ENCODE measurements at regions not wholly inside any gene's neighbourhood (a gene's known extent, or its start where the extent isn't known, plus 50 kb on each side); places are given as distances from the start of the nearest gene placed in this dataset.

GRCh38 chr3:161673866-161674265 lies 177.3 kb downstream of the OTOL1 start:
- TF ChIP-seq, protein P1, sequence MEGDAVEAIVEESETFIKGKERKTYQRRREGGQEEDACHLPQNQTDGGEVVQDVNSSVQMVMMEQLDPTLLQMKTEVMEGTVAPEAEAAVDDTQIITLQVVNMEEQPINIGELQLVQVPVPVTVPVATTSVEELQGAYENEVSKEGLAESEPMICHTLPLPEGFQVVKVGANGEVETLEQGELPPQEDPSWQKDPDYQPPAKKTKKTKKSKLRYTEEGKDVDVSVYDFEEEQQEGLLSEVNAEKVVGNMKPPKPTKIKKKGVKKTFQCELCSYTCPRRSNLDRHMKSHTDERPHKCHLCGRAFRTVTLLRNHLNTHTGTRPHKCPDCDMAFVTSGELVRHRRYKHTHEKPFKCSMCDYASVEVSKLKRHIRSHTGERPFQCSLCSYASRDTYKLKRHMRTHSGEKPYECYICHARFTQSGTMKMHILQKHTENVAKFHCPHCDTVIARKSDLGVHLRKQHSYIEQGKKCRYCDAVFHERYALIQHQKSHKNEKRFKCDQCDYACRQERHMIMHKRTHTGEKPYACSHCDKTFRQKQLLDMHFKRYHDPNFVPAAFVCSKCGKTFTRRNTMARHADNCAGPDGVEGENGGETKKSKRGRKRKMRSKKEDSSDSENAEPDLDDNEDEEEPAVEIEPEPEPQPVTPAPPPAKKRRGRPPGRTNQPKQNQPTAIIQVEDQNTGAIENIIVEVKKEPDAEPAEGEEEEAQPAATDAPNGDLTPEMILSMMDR (IDR thresholded peaks at IDR 0.05), result no peak
- TF ChIP-seq POLR2AphosphoS2 (conservative IDR thresholded peaks at IDR 0.05; ENCODE audit: low read length) (no peak), JUNB (IDR thresholded peaks at IDR 0.05) (no peak), EP300 (IDR thresholded peaks at IDR 0.05) (no peak), FOSB (CRISPR knock-in tag; IDR thresholded peaks at IDR 0.05) (no peak), ZC3H11A (IDR thresholded peaks at IDR 0.05) (no peak), ELK1 (IDR thresholded peaks at IDR 0.05; ENCODE audit: low read depth, low read length) (no peak), BHLHE40 (IDR thresholded peaks at IDR 0.05; ENCODE audit: low read depth, low read length) (no peak), GATA3 (IDR thresholded peaks at IDR 0.05; ENCODE audit: borderline replicate concordance) (no peak)
- TF ChIP-seq, protein P2, sequence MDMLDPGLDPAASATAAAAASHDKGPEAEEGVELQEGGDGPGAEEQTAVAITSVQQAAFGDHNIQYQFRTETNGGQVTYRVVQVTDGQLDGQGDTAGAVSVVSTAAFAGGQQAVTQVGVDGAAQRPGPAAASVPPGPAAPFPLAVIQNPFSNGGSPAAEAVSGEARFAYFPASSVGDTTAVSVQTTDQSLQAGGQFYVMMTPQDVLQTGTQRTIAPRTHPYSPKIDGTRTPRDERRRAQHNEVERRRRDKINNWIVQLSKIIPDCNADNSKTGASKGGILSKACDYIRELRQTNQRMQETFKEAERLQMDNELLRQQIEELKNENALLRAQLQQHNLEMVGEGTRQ (IDR thresholded peaks at IDR 0.05), result no peak
- TF ChIP-seq, protein P3, sequence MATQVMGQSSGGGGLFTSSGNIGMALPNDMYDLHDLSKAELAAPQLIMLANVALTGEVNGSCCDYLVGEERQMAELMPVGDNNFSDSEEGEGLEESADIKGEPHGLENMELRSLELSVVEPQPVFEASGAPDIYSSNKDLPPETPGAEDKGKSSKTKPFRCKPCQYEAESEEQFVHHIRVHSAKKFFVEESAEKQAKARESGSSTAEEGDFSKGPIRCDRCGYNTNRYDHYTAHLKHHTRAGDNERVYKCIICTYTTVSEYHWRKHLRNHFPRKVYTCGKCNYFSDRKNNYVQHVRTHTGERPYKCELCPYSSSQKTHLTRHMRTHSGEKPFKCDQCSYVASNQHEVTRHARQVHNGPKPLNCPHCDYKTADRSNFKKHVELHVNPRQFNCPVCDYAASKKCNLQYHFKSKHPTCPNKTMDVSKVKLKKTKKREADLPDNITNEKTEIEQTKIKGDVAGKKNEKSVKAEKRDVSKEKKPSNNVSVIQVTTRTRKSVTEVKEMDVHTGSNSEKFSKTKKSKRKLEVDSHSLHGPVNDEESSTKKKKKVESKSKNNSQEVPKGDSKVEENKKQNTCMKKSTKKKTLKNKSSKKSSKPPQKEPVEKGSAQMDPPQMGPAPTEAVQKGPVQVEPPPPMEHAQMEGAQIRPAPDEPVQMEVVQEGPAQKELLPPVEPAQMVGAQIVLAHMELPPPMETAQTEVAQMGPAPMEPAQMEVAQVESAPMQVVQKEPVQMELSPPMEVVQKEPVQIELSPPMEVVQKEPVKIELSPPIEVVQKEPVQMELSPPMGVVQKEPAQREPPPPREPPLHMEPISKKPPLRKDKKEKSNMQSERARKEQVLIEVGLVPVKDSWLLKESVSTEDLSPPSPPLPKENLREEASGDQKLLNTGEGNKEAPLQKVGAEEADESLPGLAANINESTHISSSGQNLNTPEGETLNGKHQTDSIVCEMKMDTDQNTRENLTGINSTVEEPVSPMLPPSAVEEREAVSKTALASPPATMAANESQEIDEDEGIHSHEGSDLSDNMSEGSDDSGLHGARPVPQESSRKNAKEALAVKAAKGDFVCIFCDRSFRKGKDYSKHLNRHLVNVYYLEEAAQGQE (IDR thresholded peaks at IDR 0.05), result no peak

Data from A549 (cell line).